RWPE2 (cell line): ENCODE measurements at regions not wholly inside any gene's neighbourhood (a gene's known extent, or its start where the extent isn't known, plus 50 kb on each side); places are given as distances from the start of the nearest gene placed in this dataset.

ENCODE experiments used
- ATAC-seq: fragments of 200-7000 bp; cut with Tn5 transposase; 3 replicates; pipeline ENCODE4 v1.9.1; 2021; ENCODE audit warnings: low read depth
- DNase-seq: peaks from one replicate; pipeline ENCODE4 v3.0.0-alpha.2; 2020; ENCODE audit warnings: low spot score
- H3K27ac ChIP-seq: fragments of 450-650 bp; 2 replicates; pipeline ENCODE4 v1.5.1; 2017; ENCODE audit warnings: mild to moderate bottlenecking; ENCODE audit not compliant: poor library complexity, severe bottlenecking
- H3K27me3 ChIP-seq: fragments of 250-450 bp; sonication (Bioruptor Pico); 2 replicates; pipeline ENCODE4 v1.5.1; 2021; ENCODE audit warnings: mild to moderate bottlenecking, moderate library complexity; ENCODE audit not compliant: insufficient read depth, poor library complexity, severe bottlenecking
- H3K36me3 ChIP-seq: fragments of 250-450 bp; sonication (Bioruptor Pico); 2 replicates; pipeline ENCODE4 v1.5.1; 2020; ENCODE audit warnings: low read depth, mild to moderate bottlenecking, moderate library complexity
- H3K4me1 ChIP-seq: fragments of 250-450 bp; sonication (Bioruptor Pico); 2 replicates; pipeline ENCODE4 v1.5.1; 2021; ENCODE audit warnings: mild to moderate bottlenecking, moderate library complexity; ENCODE audit not compliant: insufficient read depth, poor library complexity, severe bottlenecking
- H3K4me3 ChIP-seq: fragments of 250-450 bp; sonication (Bioruptor Pico); 2 replicates; pipeline ENCODE4 v1.5.1; 2021; ENCODE audit warnings: mild to moderate bottlenecking, moderate library complexity; ENCODE audit not compliant: severe bottlenecking
- H3K9me3 ChIP-seq: fragments of 250-450 bp; sonication (Bioruptor Pico); 2 replicates; pipeline ENCODE4 v1.5.1; 2021; ENCODE audit warnings: mild to moderate bottlenecking, moderate library complexity; ENCODE audit not compliant: severe bottlenecking
- CTCF ChIP-seq: fragments of 450-650 bp; IDR thresholded peaks from one replicate; pipeline ENCODE4 v1.5.1; 2017; ENCODE audit warnings: mild to moderate bottlenecking, moderate library complexity; ENCODE audit not compliant: poor library complexity, severe bottlenecking

GRCh38 chr18:41262688-41263087, 692.3 kb upstream of the PIK3C3 start:
- ATAC-seq (no peak), DNase-seq (no peak)
- Histone ChIP-seq H3K4me1 (no peaks in the 10 kb centered on the region), H3K4me3 (no peak overlapping the region), H3K27ac (no peak overlapping the region), H3K27me3 (no peaks in the 10 kb centered on the region), H3K36me3 (no peaks in the 10 kb centered on the region), H3K9me3 (no peaks in the 10 kb centered on the region)
- TF ChIP-seq CTCF = no peak

GRCh38 chr18:41244591-41245037, 710.4 kb upstream of the PIK3C3 start:
- no peak overlapping the region for H3K4me3 ChIP-seq
- no peak for DNase-seq
- ATAC-seq = no peak
- H3K9me3 ChIP-seq = no peaks in the 10 kb centered on the region
- TF ChIP-seq CTCF = no peak
- no peaks in the 10 kb centered on the region for H3K36me3 ChIP-seq
- H3K4me1 ChIP-seq = no peaks in the 10 kb centered on the region
- H3K27ac ChIP-seq = no peak overlapping the region
- H3K27me3 ChIP-seq = no peaks in the 10 kb centered on the region

GRCh38 chr18:41237317-41237716, 717.7 kb upstream of the PIK3C3 start:
- Histone ChIP-seq H3K4me1 (no peaks in the 10 kb centered on the region), H3K4me3 (no peak overlapping the region), H3K27ac (no peak overlapping the region), H3K27me3 (no peaks in the 10 kb centered on the region), H3K36me3 (no peaks in the 10 kb centered on the region), H3K9me3 (peaks cover 2% of the 10 kb centered on the region)
- DNase-seq = no peak
- no peak for TF ChIP-seq CTCF
- no peak for ATAC-seq

GRCh38 chr18:41231681-41232080, 723.4 kb upstream of the PIK3C3 start:
- Histone ChIP-seq H3K4me1 (no peaks in the 10 kb centered on the region), H3K27me3 (no peaks in the 10 kb centered on the region)

More at GRCh38 chr18:41231681-41232080, 723.4 kb upstream of the PIK3C3 start:
- no peak for TF ChIP-seq CTCF
- H3K36me3 ChIP-seq = no peaks in the 10 kb centered on the region
- peaks cover 2% of the 10 kb centered on the region for H3K9me3 ChIP-seq
- no peak for DNase-seq
- H3K4me3 ChIP-seq = no peak overlapping the region
- ATAC-seq = no peak
- no peak overlapping the region for H3K27ac ChIP-seq
